Tibial artery (tissue), 4 donors: ENCODE measurements at regions not wholly inside any gene's neighbourhood (a gene's known extent, or its start where the extent isn't known, plus 50 kb on each side); places are given as distances from the start of the nearest gene placed in this dataset.

Experiments used
- DNase-seq, 2 donors: peaks; one replicate each; pipeline ENCODE4 v3.0.0-alpha.2; 2019
- H3K27ac ChIP-seq, 2 donors: fragments of 200-600 bp; sonication (generic) in 1 of 2; 1 replicate in 1 of 2; 2 replicates in 1 of 2; pipeline ENCODE4 v1.5.1; 2018 to 2019; ENCODE audit warnings: mild to moderate bottlenecking in 1 of 2
- H3K27me3 ChIP-seq, 2 donors: fragments of 200-600 bp; sonication (generic) in 1 of 2; one replicate each; pipeline versions ENCODE4 v1.5.1 to v1.6.0; 2016 to 2019
- H3K36me3 ChIP-seq, 3 donors: fragments of 200-600 bp; sonication (generic) in 2 of 3; one replicate each; pipeline ENCODE4 v1.5.1; 2016 to 2019; ENCODE audit warnings: mild to moderate bottlenecking in 2 of 3
- H3K4me1 ChIP-seq, 4 donors: fragments of 200-600 bp; sonication (generic) in 2 of 4; 1 replicate in 3 of 4; 2 replicates in 1 of 4; pipeline ENCODE4 v1.5.1; 2016 to 2019
- H3K4me3 ChIP-seq, 2 donors: fragments of 200-600 bp; sonication (generic) in 1 of 2; 1 replicate in 1 of 2; 2 replicates in 1 of 2; pipeline ENCODE4 v1.5.1; 2018 to 2019; ENCODE audit warnings: mild to moderate bottlenecking in 2 of 2
- H3K9me3 ChIP-seq, 3 donors: fragments of 200-600 bp; sonication (generic) in 1 of 3; one replicate each; pipeline ENCODE4 v1.5.1; 2016 to 2019
- CTCF ChIP-seq, 2 experiments: fragments of 200-600 bp in 1 of 2; fragments of 450-650 bp in 1 of 2; IDR thresholded peaks; one replicate each; pipeline ENCODE4 v1.5.1; 2017 to 2019; ENCODE audit warnings: antibody characterized with exemption in 2 of 2, mild to moderate bottlenecking in 1 of 2, moderate library complexity in 1 of 2
- intact Hi-C: fragments of 100-400 bp; cut with DNase I; formaldehyde crosslinking; loops from one replicate; pipeline ENCODE4 v1.15.0; 2023; ENCODE audit warnings: low total_unique reads

- no peaks in the 10 kb centered on the region for H3K4me1 ChIP-seq
- intact Hi-C loops = no loop called here
- DNase-seq = no peak
Observed at GRCh38 chr1:116833718-116834117, 76.0 kb upstream of the PTGFRN start.

GRCh38 chr1:116834595-116834994, 75.1 kb upstream of the PTGFRN start:
- TF ChIP-seq CTCF (IDR thresholded peaks at IDR 0.05) = no peak

More at GRCh38 chr1:116833718-116834117, 76.0 kb upstream of the PTGFRN start:
- Histone ChIP-seq H3K36me3 (no peaks in the 10 kb centered on the region), H3K4me3 (no peak overlapping the region), H3K9me3 (peaks cover 0 to 11% (median 3%) of the 10 kb centered on the region in 3 donors), H3K27me3 (peaks cover 0 to 3% of the 10 kb centered on the region in 2 donors), H3K27ac (no peak overlapping the region)
- no peak for TF ChIP-seq CTCF (IDR thresholded peaks at IDR 0.05)

GRCh38 chr1:116835161-116835560, 74.6 kb upstream of the PTGFRN start:
- intact Hi-C loops = no loop called here
- H3K27me3 ChIP-seq = peaks cover 0 to 3% of the 10 kb centered on the region in 2 donors
- peaks cover 0 to 11% (median 3%) of the 10 kb centered on the region in 3 donors for H3K9me3 ChIP-seq
- no peaks in the 10 kb centered on the region for H3K4me1 ChIP-seq
- H3K36me3 ChIP-seq = no peaks in the 10 kb centered on the region
- no peak overlapping the region for H3K27ac ChIP-seq
- no peak for DNase-seq
- no peak overlapping the region for H3K4me3 ChIP-seq
- TF ChIP-seq CTCF (IDR thresholded peaks at IDR 0.05) = no peak

More at GRCh38 chr1:116834595-116834994, 75.1 kb upstream of the PTGFRN start:
- DNase-seq = no peak
- intact Hi-C loops = no loop called here
- no peaks in the 10 kb centered on the region for H3K4me1 ChIP-seq
- H3K9me3 ChIP-seq = peaks cover 0 to 11% (median 3%) of the 10 kb centered on the region in 3 donors
- peaks cover 0 to 3% of the 10 kb centered on the region in 2 donors for H3K27me3 ChIP-seq
- no peaks in the 10 kb centered on the region for H3K36me3 ChIP-seq
- H3K4me3 ChIP-seq = no peak overlapping the region
- no peak overlapping the region for H3K27ac ChIP-seq

GRCh38 chr1:116836099-116836498, 73.6 kb upstream of the PTGFRN start:
- intact Hi-C loops = no loop called here
- peaks cover 0 to 3% of the 10 kb centered on the region in 2 donors for H3K27me3 ChIP-seq
- H3K27ac ChIP-seq = no peak overlapping the region
- no peak for DNase-seq
- no peaks in the 10 kb centered on the region for H3K4me1 ChIP-seq
- H3K9me3 ChIP-seq = peaks cover 0 to 11% (median 3%) of the 10 kb centered on the region in 3 donors
- no peaks in the 10 kb centered on the region for H3K36me3 ChIP-seq
- TF ChIP-seq CTCF (IDR thresholded peaks at IDR 0.05) = no peak
- no peak overlapping the region for H3K4me3 ChIP-seq

GRCh38 chr1:116841569-116842344, 68.0 kb upstream of the PTGFRN start:
- no peaks in the 10 kb centered on the region for H3K27me3 ChIP-seq
- no peak for TF ChIP-seq CTCF (IDR thresholded peaks at IDR 0.05)
- H3K4me1 ChIP-seq = no peaks in the 10 kb centered on the region
- no peak for DNase-seq
- H3K9me3 ChIP-seq = peaks cover 0 to 11% (median 6%) of the 10 kb centered on the region in 3 donors
- intact Hi-C loops = no loop called here
- no peak overlapping the region for H3K27ac ChIP-seq
- H3K36me3 ChIP-seq = no peaks in the 10 kb centered on the region
- no peak overlapping the region for H3K4me3 ChIP-seq
